NCI-H1105 treated with DMSO at 0.1 percent for 48 hours (cell line): ENCODE measurements at regions not wholly inside any gene's neighbourhood (a gene's known extent, or its start where the extent isn't known, plus 50 kb on each side); places are given as distances from the start of the nearest gene placed in this dataset.

ENCODE experiments used
- DNase-seq: peaks from one replicate; lab custom pipeline; 2025; lab: John Stamatoyannopoulos, UW

GRCh38 chr12:81957631-81958030 is 198.5 kb upstream of the PPFIA2 start:
- DNase-seq = no peak

- no peak for DNase-seq
Observed at GRCh38 chr12:81956468-81956860, 197.3 kb upstream of the PPFIA2 start.

- DNase-seq = no peak
Observed at GRCh38 chr12:81953541-81953940, 194.4 kb upstream of the PPFIA2 start.

GRCh38 chr12:81950871-81951270 is 191.7 kb upstream of the PPFIA2 start:
- no peak for DNase-seq

GRCh38 chr12:81949841-81950308 is 190.7 kb upstream of the PPFIA2 start:
- DNase-seq = peak; percentile 18

- no peak for DNase-seq
Observed at GRCh38 chr12:81949416-81949815, 190.3 kb upstream of the PPFIA2 start.

- DNase-seq = no peak
Observed at GRCh38 chr12:81944886-81945285, 185.7 kb upstream of the PPFIA2 start.

GRCh38 chr12:81942594-81942993 is 183.4 kb upstream of the PPFIA2 start:
- no peak for DNase-seq

- DNase-seq = no peak
Observed at GRCh38 chr12:81930037-81930436, 170.9 kb upstream of the PPFIA2 start.

- no peak for DNase-seq
Observed at GRCh38 chr12:81896771-81897170, 137.6 kb upstream of the PPFIA2 start.

GRCh38 chr12:81888961-81889360 is 129.8 kb upstream of the PPFIA2 start:
- DNase-seq = no peak

- DNase-seq = no peak
Observed at GRCh38 chr12:81888106-81888740, 129.1 kb upstream of the PPFIA2 start.

- peak; percentile 39 for DNase-seq
Observed at GRCh38 chr12:81874586-81874985, 115.4 kb upstream of the PPFIA2 start.

- no peak for DNase-seq
Observed at GRCh38 chr12:81874166-81874565, 115.0 kb upstream of the PPFIA2 start.

- no peak for DNase-seq
Observed at GRCh38 chr12:81872400-81872799, 113.2 kb upstream of the PPFIA2 start.

- DNase-seq = no peak
Observed at GRCh38 chr12:81866081-81866480, 106.9 kb upstream of the PPFIA2 start.

GRCh38 chr12:81863406-81863805 is 104.3 kb upstream of the PPFIA2 start:
- DNase-seq = no peak

- DNase-seq = no peak
Observed at GRCh38 chr12:81859521-81859920, 100.4 kb upstream of the PPFIA2 start.

GRCh38 chr12:81843599-81843998 is 84.4 kb upstream of the PPFIA2 start:
- DNase-seq = no peak

GRCh38 chr12:81835783-81836182 is 76.6 kb upstream of the PPFIA2 start:
- DNase-seq = no peak

- DNase-seq = no peak
Observed at GRCh38 chr12:81819991-81820633, 61.0 kb upstream of the PPFIA2 start.

GRCh38 chr12:81815611-81816010 is 56.5 kb upstream of the PPFIA2 start:
- DNase-seq = no peak

GRCh38 chr12:81811778-81812125 is 52.6 kb upstream of the PPFIA2 start:
- no peak for DNase-seq
